ENCODE measurements at regions not wholly inside any gene's neighbourhood (a gene's known extent, or its start where the extent isn't known, plus 50 kb on each side); places are given as distances from the start of the nearest gene placed in this dataset.

- intact Hi-C loops (cut with micrococcal nuclease) = no loop called here
- TF ChIP-seq CTCF (IDR thresholded peaks at IDR 0.05; ENCODE audit: unreplicated experiment) = no peak
- no peaks in the 10 kb centered on the region for H3K27me3 Mint-ChIP-seq (ENCODE audit: insufficient read depth, unreplicated experiment)
- H3K27ac Mint-ChIP-seq (ENCODE audit: low read depth, unreplicated experiment) = no peak overlapping the region
- H3K4me3 Mint-ChIP-seq (ENCODE audit: unreplicated experiment) = no peak overlapping the region
- ChIA-PET CTCF (no interaction called here), POLR2A (interaction anchor here (0.7 to 2.9 kb wide), 5 partner anchors 8 to 50 kb away, joined by 3 to 16 read pairs (median 4); no protein-coding TSS in a partner anchor)
- H3K9me3 Mint-ChIP-seq (ENCODE audit: unreplicated experiment) = peaks cover 10% of the 10 kb centered on the region
- BruUV-seq (replicated peaks) = no TSS peak
- peaks cover 6% of the 10 kb centered on the region for H3K4me1 Mint-ChIP-seq (ENCODE audit: insufficient read depth, unreplicated experiment)
- H3K36me3 Mint-ChIP-seq (ENCODE audit: insufficient read depth, unreplicated experiment) = no peaks in the 10 kb centered on the region
- no peak for DNase-seq (ENCODE audit: unreplicated experiment)
Measured at GRCh38 chr2:144675331-144675730, 155.4 kb upstream of the ZEB2 start.

- Mint-ChIP-seq H3K27ac (ENCODE audit: low read depth, unreplicated experiment) (no peak overlapping the region), H3K27me3 (ENCODE audit: insufficient read depth, unreplicated experiment) (no peaks in the 10 kb centered on the region), H3K36me3 (ENCODE audit: insufficient read depth, unreplicated experiment) (no peaks in the 10 kb centered on the region), H3K4me1 (ENCODE audit: insufficient read depth, unreplicated experiment) (peaks cover 6% of the 10 kb centered on the region), H3K4me3 (ENCODE audit: unreplicated experiment) (no peak overlapping the region), H3K9me3 (ENCODE audit: unreplicated experiment) (peaks cover 10% of the 10 kb centered on the region)
- no peak for DNase-seq (ENCODE audit: unreplicated experiment)
- TF ChIP-seq CTCF (IDR thresholded peaks at IDR 0.05; ENCODE audit: unreplicated experiment) = no peak
- CTCF ChIA-PET = no interaction called here
- POLR2A ChIA-PET = interaction anchor here (2.9 kb wide), 1 partner anchor 13 kb away, joined by 16 read pairs; no protein-coding TSS in a partner anchor
- intact Hi-C loops (cut with micrococcal nuclease) = no loop called here
- BruUV-seq (replicated peaks) = no TSS peak
Measured at GRCh38 chr2:144674071-144674470, 154.2 kb upstream of the ZEB2 start.

GRCh38 chr2:144673456-144673855 is 153.5 kb upstream of the ZEB2 start:
- Mint-ChIP-seq H3K27ac (ENCODE audit: low read depth, unreplicated experiment) (no peak overlapping the region), H3K4me3 (ENCODE audit: unreplicated experiment) (no peak overlapping the region), H3K27me3 (ENCODE audit: insufficient read depth, unreplicated experiment) (no peaks in the 10 kb centered on the region), H3K36me3 (ENCODE audit: insufficient read depth, unreplicated experiment) (no peaks in the 10 kb centered on the region), H3K9me3 (ENCODE audit: unreplicated experiment) (peaks cover 10% of the 10 kb centered on the region), H3K4me1 (ENCODE audit: insufficient read depth, unreplicated experiment) (peaks cover 6% of the 10 kb centered on the region)
- ChIA-PET CTCF (interaction anchor here (0.7 kb wide), 1 partner anchor 45 kb away, joined by 4 read pairs; no protein-coding TSS in a partner anchor), POLR2A (no interaction called here)
- intact Hi-C loops (cut with micrococcal nuclease) = no loop called here
- TF ChIP-seq CTCF (IDR thresholded peaks at IDR 0.05; ENCODE audit: unreplicated experiment) = no peak
- BruUV-seq (replicated peaks) = no TSS peak
- no peak for DNase-seq (ENCODE audit: unreplicated experiment)

- ChIA-PET CTCF (no interaction called here), POLR2A (interaction anchor here (1.2 kb wide), 1 partner anchor 9 kb away, joined by 5 read pairs; no protein-coding TSS in a partner anchor)
- BruUV-seq (replicated peaks) = no TSS peak
- H3K9me3 Mint-ChIP-seq (ENCODE audit: unreplicated experiment) = peaks cover 10% of the 10 kb centered on the region
- H3K36me3 Mint-ChIP-seq (ENCODE audit: insufficient read depth, unreplicated experiment) = no peaks in the 10 kb centered on the region
- H3K27ac Mint-ChIP-seq (ENCODE audit: low read depth, unreplicated experiment) = no peak overlapping the region
- no peak overlapping the region for H3K4me3 Mint-ChIP-seq (ENCODE audit: unreplicated experiment)
- no peaks in the 10 kb centered on the region for H3K27me3 Mint-ChIP-seq (ENCODE audit: insufficient read depth, unreplicated experiment)
- intact Hi-C loops (cut with micrococcal nuclease) = no loop called here
- no peak for TF ChIP-seq CTCF (IDR thresholded peaks at IDR 0.05; ENCODE audit: unreplicated experiment)
- peak; percentile 39 for DNase-seq (ENCODE audit: unreplicated experiment)
- peaks cover 7% of the 10 kb centered on the region for H3K4me1 Mint-ChIP-seq (ENCODE audit: insufficient read depth, unreplicated experiment)
Measured at GRCh38 chr2:144671695-144672455, 152.0 kb upstream of the ZEB2 start.

Measured in MCF 10A (cell line).